ENCODE measurements at regions not wholly inside any gene's neighbourhood (a gene's known extent, or its start where the extent isn't known, plus 50 kb on each side); places are given as distances from the start of the nearest gene placed in this dataset.

- DNase-seq (ENCODE audit: insufficient read length, low spot score) (no peak), FAIRE-seq (no peak)
- no peak for TF ChIP-seq CTCF (IDR thresholded peaks at IDR 0.05; ENCODE audit: insufficient read depth, missing control alignments)
These were observed 323.7 kb downstream of the MIAT start for GRCh38 chr22:26981111-26981510.

- FAIRE-seq (no peak), DNase-seq (ENCODE audit: insufficient read length, low spot score) (no peak)
- TF ChIP-seq CTCF (IDR thresholded peaks at IDR 0.05; ENCODE audit: insufficient read depth, missing control alignments) = no peak
These were observed 324.2 kb downstream of the MIAT start for GRCh38 chr22:26981541-26981940.

GRCh38 chr22:26983311-26983710, 325.9 kb downstream of the MIAT start:
- no peak for DNase-seq (ENCODE audit: insufficient read length, low spot score)
- no peak for TF ChIP-seq CTCF (IDR thresholded peaks at IDR 0.05; ENCODE audit: insufficient read depth, missing control alignments)
- no peak for FAIRE-seq

GRCh38 chr22:26985206-26985605, 327.8 kb downstream of the MIAT start:
- no peak for TF ChIP-seq CTCF (IDR thresholded peaks at IDR 0.05; ENCODE audit: insufficient read depth, missing control alignments)
- FAIRE-seq = no peak
- DNase-seq (ENCODE audit: insufficient read length, low spot score) = no peak

GRCh38 chr22:26985931-26986782, 328.8 kb downstream of the MIAT start:
- peak; percentile 31 for DNase-seq (ENCODE audit: insufficient read length, low spot score)
- TF ChIP-seq CTCF (IDR thresholded peaks at IDR 0.05; ENCODE audit: insufficient read depth, missing control alignments) = no peak
- FAIRE-seq = no peak

GRCh38 chr22:26986884-26987283, 329.5 kb downstream of the MIAT start:
- FAIRE-seq = no peak

More at GRCh38 chr22:26986884-26987283, 329.5 kb downstream of the MIAT start:
- no peak for DNase-seq (ENCODE audit: insufficient read length, low spot score)
- no peak for TF ChIP-seq CTCF (IDR thresholded peaks at IDR 0.05; ENCODE audit: insufficient read depth, missing control alignments)

All from D721Med (cell line).